AG10803 (cell line): ENCODE measurements at regions not wholly inside any gene's neighbourhood (a gene's known extent, or its start where the extent isn't known, plus 50 kb on each side); places are given as distances from the start of the nearest gene placed in this dataset.

Experiments used
- DNase-seq: peaks from one replicate; pipeline ENCODE4 v3.0.0; 2010; ENCODE audit warnings: low read depth
- H3K4me3 ChIP-seq: 2 replicates; pipeline ENCODE4 v1.5.1; 2011; ENCODE audit warnings: mild to moderate bottlenecking, low read length, control low read depth
- TF ChIP-seq, protein P1 (sequence below): conservative IDR thresholded peaks from 2 replicates; pipeline ENCODE4 v1.5.1; 2011; ENCODE audit warnings: mild to moderate bottlenecking, low read length, control low read depth, inconsistent platforms

DNA sequence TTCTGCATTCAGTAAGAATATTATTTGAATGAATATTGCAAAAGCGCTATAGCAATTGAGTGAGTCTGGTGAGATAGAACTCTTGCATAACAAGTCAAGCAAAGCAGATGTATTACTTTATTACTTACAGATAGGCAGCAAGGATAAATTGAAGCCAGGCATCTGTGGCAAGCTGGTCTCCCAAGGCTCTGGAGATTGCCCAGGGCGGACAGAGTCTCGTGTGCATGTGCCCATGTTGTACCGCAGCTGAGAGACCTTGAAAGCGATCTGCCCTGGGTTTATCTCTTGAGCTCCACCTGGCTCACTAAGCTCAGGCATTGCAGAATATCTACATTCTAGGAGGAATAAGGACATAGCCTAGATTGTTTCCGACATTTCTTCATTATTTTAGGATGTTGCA, 591.6 kb downstream of the ISL1 start:
- H3K4me3 ChIP-seq, result no peak overlapping the region
- TF ChIP-seq, protein P1, sequence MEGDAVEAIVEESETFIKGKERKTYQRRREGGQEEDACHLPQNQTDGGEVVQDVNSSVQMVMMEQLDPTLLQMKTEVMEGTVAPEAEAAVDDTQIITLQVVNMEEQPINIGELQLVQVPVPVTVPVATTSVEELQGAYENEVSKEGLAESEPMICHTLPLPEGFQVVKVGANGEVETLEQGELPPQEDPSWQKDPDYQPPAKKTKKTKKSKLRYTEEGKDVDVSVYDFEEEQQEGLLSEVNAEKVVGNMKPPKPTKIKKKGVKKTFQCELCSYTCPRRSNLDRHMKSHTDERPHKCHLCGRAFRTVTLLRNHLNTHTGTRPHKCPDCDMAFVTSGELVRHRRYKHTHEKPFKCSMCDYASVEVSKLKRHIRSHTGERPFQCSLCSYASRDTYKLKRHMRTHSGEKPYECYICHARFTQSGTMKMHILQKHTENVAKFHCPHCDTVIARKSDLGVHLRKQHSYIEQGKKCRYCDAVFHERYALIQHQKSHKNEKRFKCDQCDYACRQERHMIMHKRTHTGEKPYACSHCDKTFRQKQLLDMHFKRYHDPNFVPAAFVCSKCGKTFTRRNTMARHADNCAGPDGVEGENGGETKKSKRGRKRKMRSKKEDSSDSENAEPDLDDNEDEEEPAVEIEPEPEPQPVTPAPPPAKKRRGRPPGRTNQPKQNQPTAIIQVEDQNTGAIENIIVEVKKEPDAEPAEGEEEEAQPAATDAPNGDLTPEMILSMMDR, result no peak
- no peak for DNase-seq

DNA sequence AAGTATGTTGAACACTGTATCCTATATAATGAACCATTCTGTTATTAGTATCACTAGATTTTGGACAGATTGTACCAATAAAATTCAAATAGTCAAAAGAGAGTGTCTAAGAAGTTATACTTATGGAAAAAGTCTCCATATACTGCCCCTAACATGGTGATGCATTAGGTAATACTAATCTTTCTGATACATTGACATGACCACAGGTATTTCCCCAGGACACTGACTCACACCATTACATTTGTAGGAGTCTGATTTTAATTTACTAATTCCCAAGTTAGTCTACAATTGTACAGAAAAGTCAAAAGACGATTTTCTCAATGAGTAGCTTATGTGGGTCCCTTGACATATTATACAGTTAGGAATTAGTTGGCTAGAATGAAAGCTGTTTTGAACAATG, 593.8 kb downstream of the ISL1 start:
- no peak for DNase-seq
- H3K4me3 ChIP-seq, result no peak overlapping the region
- TF ChIP-seq, protein P1, result no peak

DNA sequence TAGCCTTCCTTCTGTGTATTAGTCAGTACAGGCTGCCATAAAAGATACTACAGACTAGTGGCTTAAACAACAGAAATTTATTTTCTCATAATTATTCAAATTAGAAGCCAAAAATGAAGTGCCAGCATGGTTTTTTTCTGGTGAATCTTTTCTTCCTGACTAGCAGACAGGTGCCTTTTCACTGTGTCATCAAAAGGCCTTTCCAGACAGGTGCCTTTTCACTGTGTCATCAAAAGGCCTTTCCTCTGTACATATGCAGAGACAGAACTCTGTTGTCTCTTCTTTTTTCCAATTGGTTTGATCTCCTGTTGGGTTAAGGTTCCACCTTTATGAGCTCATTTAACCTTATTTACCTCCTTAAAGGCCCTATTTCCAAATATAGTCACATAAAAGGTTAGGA, 599.9 kb downstream of the ISL1 start:
- TF ChIP-seq, protein P1, result no peak
- no peak overlapping the region for H3K4me3 ChIP-seq
- DNase-seq, result no peak

DNA sequence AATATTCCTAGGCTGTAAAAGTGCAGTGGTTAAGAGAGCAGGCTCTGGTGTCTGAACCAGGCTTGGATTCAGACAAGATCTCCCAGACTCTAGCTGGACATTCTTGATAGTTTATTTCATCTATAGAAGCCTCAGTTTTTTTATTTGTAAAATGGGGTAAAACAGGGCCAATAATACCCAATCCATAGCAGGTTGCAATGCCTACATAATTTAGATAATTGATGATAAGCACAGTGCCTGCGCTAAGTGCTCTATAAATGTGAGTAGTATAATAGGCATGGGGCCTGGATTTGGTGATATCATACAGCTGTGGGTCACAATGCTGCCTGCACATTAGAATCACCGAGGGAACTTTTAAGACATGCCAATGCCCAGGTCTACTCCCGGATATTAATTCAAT, 603.5 kb downstream of the ISL1 start:
- DNase-seq, result no peak
- TF ChIP-seq, protein P1, result no peak
- H3K4me3 ChIP-seq, result no peak overlapping the region

DNA sequence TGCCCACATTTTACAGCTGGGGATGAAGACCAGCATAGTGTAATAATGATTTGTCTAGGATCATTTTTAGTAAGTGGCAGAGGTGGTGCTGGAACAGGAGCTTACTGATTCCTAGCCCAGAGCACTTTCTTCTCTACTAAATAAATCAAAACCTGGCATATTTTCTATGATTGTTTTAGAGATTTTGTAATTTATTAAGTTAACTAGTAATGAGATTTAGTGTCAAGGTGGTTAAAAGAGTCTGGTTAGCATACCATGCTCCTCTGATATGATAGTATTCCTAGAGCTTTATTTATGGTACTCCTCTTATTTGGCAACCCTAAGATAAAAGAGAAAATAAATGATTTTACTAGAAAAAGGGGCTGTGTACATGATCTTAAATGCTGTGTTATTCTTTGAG, 604.0 kb downstream of the ISL1 start:
- TF ChIP-seq, protein P1, result no peak
- H3K4me3 ChIP-seq, result no peak overlapping the region

DNA sequence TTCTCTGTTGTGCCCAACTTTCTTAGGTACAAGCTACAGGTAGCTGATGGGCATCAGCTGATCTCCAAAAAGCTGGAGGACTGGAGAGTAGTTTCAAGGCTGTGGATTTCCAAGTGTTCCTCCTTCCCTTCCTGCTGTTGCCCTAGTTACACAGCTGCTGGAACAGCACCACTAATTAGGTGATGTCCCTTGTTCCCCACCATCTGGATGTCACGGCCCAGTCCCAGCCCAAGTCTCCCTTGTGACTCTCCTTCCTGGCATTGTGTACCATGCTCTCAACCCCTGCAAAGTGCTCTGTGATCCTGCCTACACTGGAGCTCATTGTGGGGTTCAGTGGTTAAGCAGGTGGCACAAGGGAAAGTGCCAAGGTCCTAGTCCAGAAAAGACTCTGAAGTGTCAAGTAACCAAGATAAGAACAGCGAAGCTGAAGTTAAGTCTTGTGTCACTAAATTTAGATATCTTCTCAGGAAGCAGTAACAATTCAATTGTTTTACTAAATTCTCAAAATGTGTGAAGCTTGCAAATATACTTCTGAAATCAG, 604.5 kb downstream of the ISL1 start:
- no peak overlapping the region for H3K4me3 ChIP-seq
- TF ChIP-seq, protein P1, result no peak
- DNase-seq, result no peak

More for the DNA sequence above, 604.0 kb downstream of the ISL1 start:
- DNase-seq, result no peak

DNA sequence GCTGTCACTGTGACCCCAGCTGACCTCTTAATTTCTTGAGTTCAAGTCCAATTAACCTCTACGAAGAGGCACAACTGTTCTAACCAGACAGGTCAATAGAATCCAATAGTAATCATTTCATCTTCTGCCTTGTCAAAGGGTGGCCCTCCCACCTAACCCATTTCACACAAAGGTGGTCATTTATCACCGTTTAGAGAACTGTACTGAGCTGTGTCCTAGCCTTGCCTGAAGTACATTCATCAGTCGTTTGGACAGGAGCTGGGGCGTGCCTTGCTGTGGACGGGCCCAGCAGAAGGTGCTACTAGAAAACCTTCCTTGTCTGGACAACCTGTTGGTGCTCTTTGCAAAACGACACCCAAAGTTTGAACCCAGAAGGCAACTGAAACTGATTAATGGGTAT, 605.4 kb downstream of the ISL1 start:
- no peak overlapping the region for H3K4me3 ChIP-seq
- TF ChIP-seq, protein P1, result no peak
- DNase-seq, result no peak
